Suprapubic skin (tissue), 3 donors: ENCODE measurements at regions not wholly inside any gene's neighbourhood (a gene's known extent, or its start where the extent isn't known, plus 50 kb on each side); places are given as distances from the start of the nearest gene placed in this dataset.

Experiments
- CTCF ChIP-seq, 2 donors: fragments of 200-600 bp in 1 of 2; fragments of 450-650 bp in 1 of 2; sonication (generic) in 1 of 2; IDR thresholded peaks; one replicate each; pipeline ENCODE4 v1.5.1; 2016 to 2019; ENCODE audit warnings: antibody characterized with exemption in 2 of 2, mild to moderate bottlenecking in 1 of 2, moderate library complexity in 1 of 2
- EP300 ChIP-seq: sonication (generic); formaldehyde crosslinking; IDR thresholded peaks from one replicate; pipeline ENCODE4 v1.6.1; 2017; ENCODE audit warnings: antibody characterized with exemption
- POLR2A ChIP-seq, 2 donors: fragments of 450-650 bp; IDR thresholded peaks; one replicate each; pipeline ENCODE4 v1.6.1; 2017; ENCODE audit warnings: antibody characterized with exemption in 2 of 2, mild to moderate bottlenecking in 2 of 2, moderate library complexity in 2 of 2

- TF ChIP-seq CTCF (IDR thresholded peaks at IDR 0.05) (no peak), EP300 (no peak), POLR2A (IDR thresholded peaks at IDR 0.05) (no peak)
Measured at GRCh38 chr13:95471960-95472359, 80.6 kb upstream of the CLDN10 start.
